Tibial nerve (tissue), 4 donors: ENCODE measurements at regions not wholly inside any gene's neighbourhood (a gene's known extent, or its start where the extent isn't known, plus 50 kb on each side); places are given as distances from the start of the nearest gene placed in this dataset.

Experiments
- DNase-seq, 2 donors: peaks; one replicate each; pipeline ENCODE4 v3.0.0-alpha.2; 2019; ENCODE audit warnings: low spot score in 2 of 2
- H3K27ac ChIP-seq, 4 donors: fragments of 200-600 bp; sonication (generic) in 3 of 4; one replicate each; pipeline ENCODE4 v1.5.1; 2017 to 2019; ENCODE audit warnings: mild to moderate bottlenecking in 1 of 4
- H3K27me3 ChIP-seq, 2 donors: fragments of 200-600 bp; sonication (generic) in 1 of 2; one replicate each; pipeline versions ENCODE4 v1.5.1 to v1.6.0; 2017 to 2019
- H3K36me3 ChIP-seq, 3 donors: fragments of 200-600 bp; sonication (generic); one replicate each; pipeline ENCODE4 v1.5.1; 2018 to 2019
- H3K4me1 ChIP-seq, 4 donors: fragments of 200-600 bp; sonication (generic) in 3 of 4; one replicate each; pipeline ENCODE4 v1.5.1; 2017 to 2019
- H3K4me3 ChIP-seq, 4 donors: fragments of 200-600 bp; sonication (generic) in 3 of 4; one replicate each; pipeline ENCODE4 v1.5.1; 2017 to 2019; ENCODE audit warnings: mild to moderate bottlenecking in 1 of 4, moderate library complexity in 1 of 4
- H3K9me3 ChIP-seq, 4 donors: fragments of 200-600 bp; sonication (generic) in 3 of 4; one replicate each; pipeline ENCODE4 v1.5.1; 2017 to 2019
- CTCF ChIP-seq, 5 experiments: fragments of 200-600 bp in 3 of 5; fragments of 450-650 bp in 2 of 5; sonication (generic) in 3 of 5; IDR thresholded peaks; one replicate each; pipeline ENCODE4 v1.5.1; 2016 to 2019; ENCODE audit warnings: antibody characterized with exemption in 5 of 5, mild to moderate bottlenecking in 3 of 5, moderate library complexity in 2 of 5
- EP300 ChIP-seq, 2 donors: sonication (generic); formaldehyde crosslinking; IDR thresholded peaks; one replicate each; pipeline ENCODE4 v1.6.1; 2017; ENCODE audit warnings: antibody characterized with exemption in 2 of 2, mild to moderate bottlenecking in 1 of 2
- POLR2A ChIP-seq, 2 donors: fragments of 450-650 bp; IDR thresholded peaks; one replicate each; pipeline ENCODE4 v1.6.1; 2017; ENCODE audit warnings: antibody characterized with exemption in 2 of 2, mild to moderate bottlenecking in 2 of 2, moderate library complexity in 2 of 2
- WGBS, 2 donors: methylation state at CpG; one replicate each; pipeline ENCODE4 v1.1.5; 2018; 5-methylcytosine and 5-hydroxymethylcytosine counted together

GRCh38 chr1:5803851-5804250 is 188.4 kb downstream of the NPHP4 start:
- DNase-seq: no peak
- TF ChIP-seq EP300 (IDR thresholded peaks at IDR 0.05): no peak
- no peak for TF ChIP-seq POLR2A (IDR thresholded peaks at IDR 0.05)
- TF ChIP-seq CTCF (IDR thresholded peaks at IDR 0.05): no peak
- Histone ChIP-seq H3K36me3 (no peaks in the 10 kb centered on the region), H3K4me3 (no peak overlapping the region), H3K27me3 (no peaks in the 10 kb centered on the region), H3K4me1 (no peaks in the 10 kb centered on the region), H3K9me3 (peaks cover 0 to 1% (median 0%) of the 10 kb centered on the region in 4 donors), H3K27ac (no peak overlapping the region)

GRCh38 chr1:5802606-5803005 is 189.6 kb downstream of the NPHP4 start:
- no peak for TF ChIP-seq POLR2A (IDR thresholded peaks at IDR 0.05)
- WGBS, 2 donors: 82 to 83% methylated on average over 1 of the region's 1 CpG
- Histone ChIP-seq H3K9me3 (no peaks in the 10 kb centered on the region), H3K36me3 (no peaks in the 10 kb centered on the region), H3K27ac (no peak overlapping the region), H3K4me3 (no peak overlapping the region), H3K27me3 (no peaks in the 10 kb centered on the region), H3K4me1 (no peaks in the 10 kb centered on the region)
- no peak for DNase-seq

GRCh38 chr1:5798904-5799303 is 193.3 kb downstream of the NPHP4 start:
- DNase-seq: no peak
- no peaks in the 10 kb centered on the region for H3K27me3 ChIP-seq
- no peak for TF ChIP-seq POLR2A (IDR thresholded peaks at IDR 0.05)
- TF ChIP-seq CTCF (IDR thresholded peaks at IDR 0.05): no peak
- no peak for TF ChIP-seq EP300 (IDR thresholded peaks at IDR 0.05)
- no peak overlapping the region for H3K4me3 ChIP-seq
- H3K27ac ChIP-seq: no peak overlapping the region
- 87 to 96% methylated on average over 7 of the region's 7 CpGs for WGBS, 2 donors
- H3K36me3 ChIP-seq: no peaks in the 10 kb centered on the region
- H3K4me1 ChIP-seq: no peaks in the 10 kb centered on the region
- peaks cover 0 to 3% (median 0%) of the 10 kb centered on the region in 4 donors for H3K9me3 ChIP-seq

GRCh38 chr1:5798151-5798730 is 194.0 kb downstream of the NPHP4 start:
- DNase-seq: no peak
- Histone ChIP-seq H3K27ac (no peak overlapping the region), H3K36me3 (no peaks in the 10 kb centered on the region), H3K4me1 (no peaks in the 10 kb centered on the region), H3K27me3 (no peaks in the 10 kb centered on the region), H3K4me3 (no peak overlapping the region), H3K9me3 (peaks cover 0 to 3% (median 0%) of the 10 kb centered on the region in 4 donors)
- 28 to 57% methylated on average over 3 to 11 of the region's 13 CpGs for WGBS, 2 donors
- TF ChIP-seq EP300 (IDR thresholded peaks at IDR 0.05) (no peak), POLR2A (IDR thresholded peaks at IDR 0.05) (no peak), CTCF (IDR thresholded peaks at IDR 0.05) (no peak)

- H3K27ac ChIP-seq: no peak overlapping the region
- peaks cover 0 to 3% (median 0%) of the 10 kb centered on the region in 4 donors for H3K9me3 ChIP-seq
- no peak for DNase-seq
- TF ChIP-seq EP300 (IDR thresholded peaks at IDR 0.05): no peak
- TF ChIP-seq POLR2A (IDR thresholded peaks at IDR 0.05): no peak
- TF ChIP-seq CTCF (IDR thresholded peaks at IDR 0.05): no peak
- H3K4me1 ChIP-seq: no peaks in the 10 kb centered on the region
- no peaks in the 10 kb centered on the region for H3K27me3 ChIP-seq
- 74 to 83% methylated on average over 2 of the region's 2 CpGs for WGBS, 2 donors
- no peaks in the 10 kb centered on the region for H3K36me3 ChIP-seq
- H3K4me3 ChIP-seq: no peak overlapping the region
Observed at GRCh38 chr1:5796028-5796427, 196.2 kb downstream of the NPHP4 start.

GRCh38 chr1:5794279-5794678 is 197.9 kb downstream of the NPHP4 start:
- Histone ChIP-seq H3K4me1 (no peaks in the 10 kb centered on the region), H3K27ac (no peak overlapping the region), H3K4me3 (no peak overlapping the region), H3K27me3 (no peaks in the 10 kb centered on the region), H3K36me3 (no peaks in the 10 kb centered on the region), H3K9me3 (peaks cover 0 to 6% (median 0%) of the 10 kb centered on the region in 4 donors)
- 86 to 88% methylated on average over 6 to 7 of the region's 7 CpGs for WGBS, 2 donors
- DNase-seq: no peak
- no peak for TF ChIP-seq POLR2A (IDR thresholded peaks at IDR 0.05)
- TF ChIP-seq CTCF (IDR thresholded peaks at IDR 0.05): no peak
- no peak for TF ChIP-seq EP300 (IDR thresholded peaks at IDR 0.05)
